ENCODE measurements at regions not wholly inside any gene's neighbourhood (a gene's known extent, or its start where the extent isn't known, plus 50 kb on each side); places are given as distances from the start of the nearest gene placed in this dataset.

DNA sequence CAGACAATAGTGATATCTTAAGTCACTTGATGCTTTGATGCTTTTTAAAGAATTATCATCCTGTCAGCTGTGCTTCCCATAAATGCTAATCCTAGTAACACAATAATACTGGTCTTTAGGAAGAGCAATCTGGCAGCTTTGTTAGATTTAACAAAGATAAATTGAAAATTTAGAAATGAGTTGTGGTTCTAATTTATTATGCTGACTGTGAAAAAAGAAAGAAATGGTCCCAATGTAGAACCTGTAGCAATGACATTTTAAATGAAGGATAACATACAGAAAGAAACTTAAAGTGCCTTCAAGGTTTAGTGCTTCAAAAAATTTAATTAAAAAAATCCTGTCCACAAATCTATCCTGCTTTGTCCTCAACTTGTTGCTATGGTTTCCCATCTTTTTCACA is 81.6 kb upstream of the HGF start:
- DNase-seq (ENCODE audit: low spot score), result no peak
- H3K9ac ChIP-seq (ENCODE audit: low read depth in 1 of 2, low read length in 2 of 2), result no peak overlapping the region
- no peaks in the 10 kb centered on the region for H3K36me3 ChIP-seq (ENCODE audit: control insufficient read depth in 4 of 4, insufficient read depth in 3 of 4, low read depth in 1 of 4, low read length in 3 of 4)
- H3K27me3 ChIP-seq (ENCODE audit: control insufficient read depth in 4 of 4, insufficient read depth in 4 of 4, low read length in 3 of 4), result no peaks in the 10 kb centered on the region
- TF ChIP-seq, protein P1, sequence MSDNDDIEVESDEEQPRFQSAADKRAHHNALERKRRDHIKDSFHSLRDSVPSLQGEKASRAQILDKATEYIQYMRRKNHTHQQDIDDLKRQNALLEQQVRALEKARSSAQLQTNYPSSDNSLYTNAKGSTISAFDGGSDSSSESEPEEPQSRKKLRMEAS (IDR thresholded peaks at IDR 0.05), result no peak
- TF ChIP-seq, protein P2, sequence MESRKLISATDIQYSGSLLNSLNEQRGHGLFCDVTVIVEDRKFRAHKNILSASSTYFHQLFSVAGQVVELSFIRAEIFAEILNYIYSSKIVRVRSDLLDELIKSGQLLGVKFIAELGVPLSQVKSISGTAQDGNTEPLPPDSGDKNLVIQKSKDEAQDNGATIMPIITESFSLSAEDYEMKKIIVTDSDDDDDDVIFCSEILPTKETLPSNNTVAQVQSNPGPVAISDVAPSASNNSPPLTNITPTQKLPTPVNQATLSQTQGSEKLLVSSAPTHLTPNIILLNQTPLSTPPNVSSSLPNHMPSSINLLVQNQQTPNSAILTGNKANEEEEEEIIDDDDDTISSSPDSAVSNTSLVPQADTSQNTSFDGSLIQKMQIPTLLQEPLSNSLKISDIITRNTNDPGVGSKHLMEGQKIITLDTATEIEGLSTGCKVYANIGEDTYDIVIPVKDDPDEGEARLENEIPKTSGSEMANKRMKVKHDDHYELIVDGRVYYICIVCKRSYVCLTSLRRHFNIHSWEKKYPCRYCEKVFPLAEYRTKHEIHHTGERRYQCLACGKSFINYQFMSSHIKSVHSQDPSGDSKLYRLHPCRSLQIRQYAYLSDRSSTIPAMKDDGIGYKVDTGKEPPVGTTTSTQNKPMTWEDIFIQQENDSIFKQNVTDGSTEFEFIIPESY (IDR thresholded peaks at IDR 0.05), result no peak
- no peak for TF ChIP-seq RAD21 (IDR thresholded peaks at IDR 0.05)
- no peak for TF ChIP-seq NR2F2 (IDR thresholded peaks at IDR 0.05)
- TF ChIP-seq FOXA2 (IDR thresholded peaks at IDR 0.05), result no peak
- TF ChIP-seq HNF4A (conservative IDR thresholded peaks at IDR 0.05), result no peak
- no peak for TF ChIP-seq GABPA (IDR thresholded peaks at IDR 0.05 in 1 of 2, conservative IDR thresholded peaks at IDR 0.05 in 1 of 2)
- TF ChIP-seq RXRA (IDR thresholded peaks at IDR 0.05), result no peak
- TF ChIP-seq FOXA1 (IDR thresholded peaks at IDR 0.05), result no peak
- H3K4me1 ChIP-seq (ENCODE audit: control insufficient read depth in 4 of 4, insufficient read depth in 4 of 4, low read length in 3 of 4), result no peaks in the 10 kb centered on the region
- H3K4me3 ChIP-seq (ENCODE audit: low read depth in 1 of 3, low read length in 3 of 3), result no peak overlapping the region
- H3K9me3 ChIP-seq (ENCODE audit: control insufficient read depth in 4 of 4, low read length in 3 of 4), result no peaks in the 10 kb centered on the region
- no peak overlapping the region for H3K27ac ChIP-seq (ENCODE audit: low read depth in 1 of 2, low read length in 2 of 2)

DNA sequence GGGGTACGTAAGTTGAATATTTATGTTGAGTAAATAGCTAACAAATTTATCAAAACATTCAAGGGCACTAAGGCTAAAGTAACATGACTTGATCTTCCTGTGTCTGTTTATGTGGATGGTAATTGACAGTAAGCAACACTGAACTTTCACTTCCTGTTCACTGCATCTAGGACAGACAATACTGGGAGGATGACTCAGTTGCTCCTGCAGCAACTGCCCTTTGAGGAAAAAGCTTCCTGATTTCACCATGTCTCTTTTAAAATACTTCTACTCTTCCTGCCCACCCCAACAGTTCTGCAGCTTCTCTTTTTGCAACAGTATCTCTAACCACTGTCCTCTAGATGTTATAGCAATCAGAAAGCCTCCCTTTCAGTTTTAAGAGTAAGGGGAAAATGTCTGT is 76.6 kb upstream of the HGF start:
- Histone ChIP-seq H3K4me3 (ENCODE audit: low read depth in 1 of 3, low read length in 3 of 3) (no peak overlapping the region), H3K9ac (ENCODE audit: low read depth in 1 of 2, low read length in 2 of 2) (no peak overlapping the region), H3K27ac (ENCODE audit: low read depth in 1 of 2, low read length in 2 of 2) (peak overlapping the region in 1 of 2 donors; percentile 55), H3K27me3 (ENCODE audit: control insufficient read depth in 4 of 4, insufficient read depth in 4 of 4, low read length in 3 of 4) (no peaks in the 10 kb centered on the region), H3K36me3 (ENCODE audit: control insufficient read depth in 4 of 4, insufficient read depth in 3 of 4, low read depth in 1 of 4, low read length in 3 of 4) (no peaks in the 10 kb centered on the region), H3K9me3 (ENCODE audit: control insufficient read depth in 4 of 4, low read length in 3 of 4) (no peaks in the 10 kb centered on the region), H3K4me1 (ENCODE audit: control insufficient read depth in 4 of 4, insufficient read depth in 4 of 4, low read length in 3 of 4) (no peaks in the 10 kb centered on the region)
- TF ChIP-seq YY1 (IDR thresholded peaks at IDR 0.05), result no peak
- peak in 1 of 2 donors; percentile 14 for TF ChIP-seq GABPA (IDR thresholded peaks at IDR 0.05 in 1 of 2, conservative IDR thresholded peaks at IDR 0.05 in 1 of 2)
- TF ChIP-seq NR2F2 (IDR thresholded peaks at IDR 0.05), result peak; percentile 50
- peak in 1 of 2 donors; percentile 20 for TF ChIP-seq RAD21 (IDR thresholded peaks at IDR 0.05)
- no peak for TF ChIP-seq REST (IDR thresholded peaks at IDR 0.05)
- peak; percentile 12 to 29 for TF ChIP-seq RXRA (IDR thresholded peaks at IDR 0.05)
- TF ChIP-seq JUND (IDR thresholded peaks at IDR 0.05), result peak; percentile 77 to 88
- TF ChIP-seq, protein P1 (IDR thresholded peaks at IDR 0.05), result no peak
- 47% methylated on average over 1 of the region's 1 CpG for WGBS
- no peak for DNase-seq (ENCODE audit: low spot score)

DNA sequence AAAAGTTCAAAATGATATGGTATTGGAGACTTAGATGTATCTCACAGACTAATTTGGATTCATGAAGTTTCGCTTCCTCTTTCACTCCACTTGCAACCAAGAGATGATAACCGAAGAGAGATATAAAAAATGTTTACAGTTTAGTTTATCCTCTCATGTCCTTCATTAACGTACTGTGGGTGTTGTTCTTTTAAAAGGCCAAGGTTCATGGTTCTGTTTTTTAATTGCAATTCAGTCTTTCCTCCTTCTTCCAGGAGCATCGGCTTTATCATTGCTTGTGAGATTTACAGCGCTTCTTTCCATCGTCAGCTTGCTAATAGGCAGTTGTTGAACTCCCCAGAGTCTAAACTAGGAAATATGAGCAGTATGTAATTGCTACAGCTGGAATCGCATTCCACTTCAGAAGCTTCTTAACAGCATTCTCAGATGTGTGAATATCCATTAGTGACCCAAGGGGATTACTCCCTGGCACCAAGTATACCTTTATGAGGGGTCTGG is 75.9 kb upstream of the HGF start:
- H3K4me3 ChIP-seq (ENCODE audit: low read depth in 1 of 3, low read length in 3 of 3), result no peak overlapping the region

More for the DNA sequence above, 75.9 kb upstream of the HGF start:
- H3K9me3 ChIP-seq (ENCODE audit: control insufficient read depth in 4 of 4, low read length in 3 of 4), result no peaks in the 10 kb centered on the region
- H3K36me3 ChIP-seq (ENCODE audit: control insufficient read depth in 4 of 4, insufficient read depth in 3 of 4, low read depth in 1 of 4, low read length in 3 of 4), result no peaks in the 10 kb centered on the region
- H3K4me1 ChIP-seq (ENCODE audit: control insufficient read depth in 4 of 4, insufficient read depth in 4 of 4, low read length in 3 of 4), result no peaks in the 10 kb centered on the region
- DNase-seq (ENCODE audit: low spot score), result no peak
- H3K27ac ChIP-seq (ENCODE audit: low read depth in 1 of 2, low read length in 2 of 2), result peak overlapping the region; percentile 55 to 57
- no peaks in the 10 kb centered on the region for H3K27me3 ChIP-seq (ENCODE audit: control insufficient read depth in 4 of 4, insufficient read depth in 4 of 4, low read length in 3 of 4)
- no peak for TF ChIP-seq GABPA (IDR thresholded peaks at IDR 0.05 in 1 of 2, conservative IDR thresholded peaks at IDR 0.05 in 1 of 2)
- no peak for TF ChIP-seq JUND (IDR thresholded peaks at IDR 0.05)
- TF ChIP-seq TAF1 (conservative IDR thresholded peaks at IDR 0.05), result no peak
- TF ChIP-seq EGR1 (IDR thresholded peaks at IDR 0.05; ENCODE audit: low read depth in 2 of 2), result no peak
- TF ChIP-seq RAD21 (IDR thresholded peaks at IDR 0.05), result no peak
- TF ChIP-seq YY1 (IDR thresholded peaks at IDR 0.05), result no peak
- TF ChIP-seq FOXA2 (IDR thresholded peaks at IDR 0.05), result no peak
- TF ChIP-seq REST (IDR thresholded peaks at IDR 0.05), result no peak
- TF ChIP-seq, protein P1 (IDR thresholded peaks at IDR 0.05), result no peak
- TF ChIP-seq RXRA (IDR thresholded peaks at IDR 0.05), result peak in 1 of 2 donors; percentile 18
- TF ChIP-seq NR2F2 (IDR thresholded peaks at IDR 0.05), result peak; percentile 76
- TF ChIP-seq FOXA1 (IDR thresholded peaks at IDR 0.05), result no peak
- no peak for TF ChIP-seq HNF4G (IDR thresholded peaks at IDR 0.05)
- TF ChIP-seq HNF4A (conservative IDR thresholded peaks at IDR 0.05), result no peak
- 56% methylated on average over 7 of the region's 7 CpGs for WGBS
- no peak overlapping the region for H3K9ac ChIP-seq (ENCODE audit: low read depth in 1 of 2, low read length in 2 of 2)
